ENCODE measurements at regions not wholly inside any gene's neighbourhood (a gene's known extent, or its start where the extent isn't known, plus 50 kb on each side); places are given as distances from the start of the nearest gene placed in this dataset.
"Not testable (repeated sequence)": the region's sequence is repeated elsewhere in the genome, so short reads cannot be mapped to it uniquely, and the experiment has no call there.

- no peak for DNase-seq
Observed at GRCh38 chr9:78989031-78989658, 582.6 kb upstream of the TLE4 start.

GRCh38 chr9:78994471-78994870 is 577.3 kb upstream of the TLE4 start:
- DNase-seq, result no peak

GRCh38 chr9:78994974-78995373 is 576.8 kb upstream of the TLE4 start:
- not testable (repeated sequence) for DNase-seq

GRCh38 chr9:78997296-78997695 is 574.5 kb upstream of the TLE4 start:
- DNase-seq, result no peak

GRCh38 chr9:79000230-79001002 is 571.3 kb upstream of the TLE4 start:
- DNase-seq, result no peak

- no peak for DNase-seq
Observed at GRCh38 chr9:79001012-79001411, 570.8 kb upstream of the TLE4 start.

GRCh38 chr9:79003514-79003913 is 568.3 kb upstream of the TLE4 start:
- no peak for DNase-seq

GRCh38 chr9:79004032-79004431 is 567.7 kb upstream of the TLE4 start:
- DNase-seq, result no peak

- no peak for DNase-seq
Observed at GRCh38 chr9:79006546-79006945, 565.2 kb upstream of the TLE4 start.

- DNase-seq, result no peak
Observed at GRCh38 chr9:79007701-79008483, 563.9 kb upstream of the TLE4 start.

GRCh38 chr9:79008916-79009315 is 562.8 kb upstream of the TLE4 start:
- no peak for DNase-seq

GRCh38 chr9:79011461-79011860 is 560.3 kb upstream of the TLE4 start:
- DNase-seq, result no peak

- DNase-seq, result no peak
Observed at GRCh38 chr9:79012561-79012960, 559.2 kb upstream of the TLE4 start.

GRCh38 chr9:79013715-79014610 is 557.8 kb upstream of the TLE4 start:
- DNase-seq, result no peak

GRCh38 chr9:79014929-79015699 is 556.7 kb upstream of the TLE4 start:
- DNase-seq, result no peak

GRCh38 chr9:79015951-79016350 is 555.8 kb upstream of the TLE4 start:
- DNase-seq, result no peak

- DNase-seq, result no peak
Observed at GRCh38 chr9:79020276-79020675, 551.5 kb upstream of the TLE4 start.

- DNase-seq, result no peak
Observed at GRCh38 chr9:79021084-79021483, 550.7 kb upstream of the TLE4 start.

- no peak for DNase-seq
Observed at GRCh38 chr9:79023134-79023580, 548.6 kb upstream of the TLE4 start.

- DNase-seq, result no peak
Observed at GRCh38 chr9:79026316-79026715, 545.4 kb upstream of the TLE4 start.

GRCh38 chr9:79028101-79028500 is 543.7 kb upstream of the TLE4 start:
- no peak for DNase-seq

- no peak for DNase-seq
Observed at GRCh38 chr9:79034583-79034982, 537.2 kb upstream of the TLE4 start.

Data from stimulated activated CD4-positive, alpha-beta T cell treated with anti-CD3 and anti-CD28 coated beads, Interleukin-1b, Interleukin-23, amount 100 ng/mL, for 48 hours (primary cell).